H1 (cell line): ENCODE measurements at regions not wholly inside any gene's neighbourhood (a gene's known extent, or its start where the extent isn't known, plus 50 kb on each side); places are given as distances from the start of the nearest gene placed in this dataset.

Source experiments
- CTCF ChIA-PET: fragments of 300-600 bp; sonication (Branson Sonifier 250); formaldehyde crosslinking; loops from one replicate; lab custom pipeline; 2021; ENCODE audit not compliant: partially characterized antibody; lab: Charles Lee
- POLR2A ChIA-PET: fragments of 300-600 bp; sonication (Branson Sonifier 250); formaldehyde crosslinking; loops from one replicate; lab custom pipeline; 2021; ENCODE audit warnings: inconsistent platforms; ENCODE audit not compliant: partially characterized antibody; lab: Charles Lee
- DNase-seq, 2 experiments: peaks; one replicate each; pipeline versions ENCODE4 v3.0.0 to v3.0.0-alpha.2; 2010 to 2022; ENCODE audit warnings: low spot score in 2 of 2, low read depth in 1 of 2, mixed read lengths in 1 of 2
- FAIRE-seq: peaks from 2 replicates; lab custom pipeline; 2011; peaks lifted over from hg19 to GRCh38; lab: Jason Lieb, UNC
- H2AFZ ChIP-seq: 2 replicates; pipeline ENCODE4 v1.8.1; 2012; ENCODE audit warnings: low read length, inconsistent platforms
- H2AK5ac ChIP-seq: 2 replicates; pipeline ENCODE4 v1.6.1; 2013; ENCODE audit warnings: low read depth, low read length
- H2BK120ac ChIP-seq: replicated peaks from 2 replicates; pipeline ENCODE3; 2013; ENCODE audit warnings: low read depth, low read length, inconsistent platforms
- H2BK12ac ChIP-seq: 2 replicates; pipeline ENCODE4 v1.6.1; 2013; ENCODE audit warnings: low read depth, low read length
- H2BK15ac ChIP-seq: 2 replicates; pipeline ENCODE4 v1.6.1; 2013; ENCODE audit warnings: low read length
- H2BK20ac ChIP-seq: 2 replicates; pipeline ENCODE4 v1.6.1; 2013; ENCODE audit warnings: low read length
- H2BK5ac ChIP-seq: 2 replicates; pipeline ENCODE4 v1.6.1; 2013; ENCODE audit warnings: low read depth, low read length
- H3K14ac ChIP-seq: 2 replicates; pipeline ENCODE4 v1.6.1; 2013; ENCODE audit warnings: inconsistent platforms; ENCODE audit not compliant: insufficient read length
- H3K18ac ChIP-seq: 2 replicates; pipeline ENCODE4 v1.6.1; 2013; ENCODE audit warnings: low read length; ENCODE audit errors: extremely low read depth
- H3K23ac ChIP-seq: 2 replicates; pipeline ENCODE4 v1.6.1; 2013; ENCODE audit warnings: inconsistent platforms; ENCODE audit not compliant: insufficient read length
- H3K23me2 ChIP-seq: 2 replicates; pipeline ENCODE4 v1.6.1; 2013; ENCODE audit warnings: low read depth, low read length
- H3K27ac ChIP-seq: 2 replicates; pipeline ENCODE4 v1.6.1; 2011; ENCODE audit warnings: low read depth, low read length, inconsistent platforms
- H3K27me3 ChIP-seq, 4 experiments: replicated peaks in 1 of 4; 1 replicate in 1 of 4; 2 replicates in 3 of 4; pipeline versions ENCODE4 v1.6.1 to v1.8.1; 2011 to 2013; ENCODE audit warnings: low read length in 3 of 4, mild to moderate bottlenecking in 3 of 4, inconsistent platforms in 2 of 4, mixed read lengths in 2 of 4, moderate library complexity in 1 of 4; ENCODE audit not compliant: control insufficient read depth in 3 of 4, insufficient read depth in 3 of 4; ENCODE audit errors: extremely low read depth in 1 of 4
- H3K36me3 ChIP-seq, 4 experiments: 2 replicates each; pipeline versions ENCODE4 v1.6.1 to v1.8.1; 2011 to 2013; ENCODE audit warnings: mild to moderate bottlenecking in 4 of 4, low read length in 3 of 4, moderate library complexity in 2 of 4, control low read depth in 1 of 4, inconsistent platforms in 1 of 4; ENCODE audit not compliant: insufficient read depth in 4 of 4, control insufficient read depth in 2 of 4
- H3K4ac ChIP-seq: replicated peaks from 2 replicates; pipeline ENCODE3; 2013; ENCODE audit warnings: low read length, low read depth, mixed read lengths, inconsistent platforms; ENCODE audit not compliant: insufficient read length
- H3K4me1 ChIP-seq, 4 experiments: replicated peaks in 1 of 4; 1 replicate in 1 of 4; 2 replicates in 3 of 4; pipeline versions ENCODE4 v1.6.1 to v1.8.1; 2011 to 2013; ENCODE audit warnings: low read length in 3 of 4, inconsistent platforms in 2 of 4, mixed read lengths in 1 of 4; ENCODE audit not compliant: insufficient read depth in 4 of 4, control insufficient read depth in 3 of 4
- H3K4me2 ChIP-seq, 2 experiments: 2 replicates each; pipeline versions ENCODE4 v1.6.1 to v1.8.1; 2011 to 2013; ENCODE audit warnings: low read depth in 2 of 2, low read length in 2 of 2, control low read depth in 1 of 2, inconsistent platforms in 1 of 2, mild to moderate bottlenecking in 1 of 2; ENCODE audit not compliant: insufficient read depth in 1 of 2
- H3K4me3 ChIP-seq, 4 experiments: fragments of 200-600, 300-600 bp in 1 of 4; sonication (generic), shearing (Covaris generic), sonication (Bioruptor Twin) in 1 of 4; 2 replicates each; pipeline versions ENCODE4 v1.5.1 to v1.8.1; 2011 to 2016; ENCODE audit warnings: low read length in 4 of 4, low read depth in 3 of 4, control low read depth in 2 of 4, inconsistent platforms in 2 of 4, mild to moderate bottlenecking in 2 of 4, mixed read lengths in 1 of 4, moderate library complexity in 1 of 4; ENCODE audit not compliant: insufficient read depth in 2 of 4; ENCODE audit errors: extremely low read depth in 1 of 4
- H3K56ac ChIP-seq: replicated peaks from 2 replicates; pipeline ENCODE3; 2013; ENCODE audit warnings: low read depth, mild to moderate bottlenecking, mixed read lengths, low read length, inconsistent platforms; ENCODE audit not compliant: insufficient read length
- H3K79me1 ChIP-seq: 2 replicates; pipeline ENCODE4 v1.6.1; 2013; ENCODE audit warnings: low read depth, low read length, control low read depth
- H3K79me2 ChIP-seq, 2 experiments: 2 replicates each; pipeline versions ENCODE4 v1.6.1 to v1.8.1; 2012 to 2013; ENCODE audit warnings: low read length in 2 of 2, mild to moderate bottlenecking in 2 of 2, inconsistent platforms in 1 of 2; ENCODE audit not compliant: insufficient read depth in 2 of 2, control insufficient read depth in 1 of 2
- H3K9ac ChIP-seq, 4 experiments: replicated peaks in 1 of 4; 1 replicate in 1 of 4; 2 replicates in 3 of 4; pipeline versions ENCODE4 v1.6.1 to v1.8.1; 2011 to 2013; ENCODE audit warnings: low read depth in 3 of 4, low read length in 3 of 4, control low read depth in 2 of 4, mild to moderate bottlenecking in 2 of 4, moderate library complexity in 2 of 4, inconsistent platforms in 1 of 4; ENCODE audit errors: extremely low read depth in 1 of 4
- H3K9me3 ChIP-seq, 2 experiments: 2 replicates each; pipeline versions ENCODE4 v1.6.1 to v1.8.1; 2012 to 2013; ENCODE audit warnings: mild to moderate bottlenecking in 2 of 2, moderate library complexity in 2 of 2, control low read depth in 1 of 2, inconsistent platforms in 1 of 2, low read depth in 1 of 2, low read length in 1 of 2, mixed read lengths in 1 of 2; ENCODE audit not compliant: insufficient read depth in 2 of 2
- H4K20me1 ChIP-seq, 2 experiments: replicated peaks in 1 of 2; 2 replicates each; pipeline versions ENCODE3 to v1.8.1; 2011 to 2013; ENCODE audit warnings: inconsistent platforms in 2 of 2, low read length in 2 of 2, mild to moderate bottlenecking in 1 of 2; ENCODE audit not compliant: insufficient read depth in 2 of 2, control insufficient read depth in 1 of 2
- H4K5ac ChIP-seq: 2 replicates; pipeline ENCODE4 v1.6.1; 2013; ENCODE audit warnings: low read length, low read depth, mixed read lengths, inconsistent platforms; ENCODE audit not compliant: insufficient read length
- H4K8ac ChIP-seq: 2 replicates; pipeline ENCODE4 v1.8.0; 2013; ENCODE audit warnings: mild to moderate bottlenecking, moderate library complexity, low read length, inconsistent platforms; ENCODE audit not compliant: insufficient read depth; ENCODE audit errors: extremely low read depth
- H4K91ac ChIP-seq: replicated peaks from 2 replicates; pipeline ENCODE3; 2013; ENCODE audit warnings: low read length, mixed read lengths, inconsistent platforms; ENCODE audit not compliant: insufficient read length
- RAD21 ChIP-seq, 2 experiments: IDR thresholded peaks in 1 of 2; conservative IDR thresholded peaks in 1 of 2; 2 replicates each; pipeline ENCODE4 v1.6.1; 2011; ENCODE audit warnings: low read depth in 2 of 2, low read length in 2 of 2, improper control_type of control experiment in 1 of 2, inconsistent platforms in 1 of 2, mild to moderate bottlenecking in 1 of 2, moderate library complexity in 1 of 2
- SIRT6 ChIP-seq: IDR thresholded peaks from one replicate; pipeline ENCODE4 v1.7.1; 2012; ENCODE audit warnings: low read length, inconsistent platforms
- TAF1 ChIP-seq: IDR thresholded peaks from 2 replicates; pipeline ENCODE4 v1.6.1; 2011; ENCODE audit warnings: mild to moderate bottlenecking, low read depth, low read length
- WGBS, 2 experiments: shearing (Covaris generic) in 1 of 2; methylation state at CpG; one replicate each; pipeline versions ENCODE4 v1.1.6 to v1.1.7; 2013 to 2015; ENCODE audit warnings: low lambda C conversion rate in 2 of 2, mixed read lengths in 2 of 2, inconsistent platforms in 1 of 2, low coverage in 1 of 2, missing lambda C conversion rate in 1 of 2; ENCODE audit not compliant: insufficient replicate concordance in 2 of 2, insufficient coverage in 1 of 2, insufficient read length in 1 of 2; ENCODE audit errors: extremely low coverage in 1 of 2, missing lambda C conversion rate in 1 of 2; 5-methylcytosine and 5-hydroxymethylcytosine counted together
- TF ChIP-seq, protein P1 (sequence below), 3 experiments: IDR thresholded peaks; 1 replicate in 2 of 3; 2 replicates in 1 of 3; pipeline versions ENCODE4 v1.5.1 to v1.6.1; 2011; ENCODE audit warnings: low read length in 3 of 3, mild to moderate bottlenecking in 3 of 3, inconsistent platforms in 2 of 3, low read depth in 1 of 3, moderate library complexity in 1 of 3; ENCODE audit not compliant: insufficient read depth in 1 of 3; ENCODE audit errors: control extremely low read depth in 1 of 3

- Histone ChIP-seq H2BK20ac (no peak overlapping the region), H3K56ac (no peak overlapping the region), H3K79me1 (no peaks in the 10 kb centered on the region), H2AFZ (no peak overlapping the region), H3K9me3 (no peaks in the 10 kb centered on the region), H3K18ac (no peak overlapping the region), H3K14ac (no peak overlapping the region), H2BK120ac (no peak overlapping the region), H3K4me1 (peaks cover 0 to 2% (median 0%) of the 10 kb centered on the region in 4 experiments; a peak in 2 of 7 replicates), H3K23ac (no peak overlapping the region), H2BK12ac (no peak overlapping the region), H2BK5ac (no peak overlapping the region), H4K20me1 (no peaks in the 10 kb centered on the region), H2BK15ac (peak overlapping the region; percentile 13; the same call in 1 of the 2 replicates), H3K4me2 (no peak overlapping the region), H4K8ac (no peak overlapping the region), H3K4me3 (no peak overlapping the region), H3K36me3 (no peaks in the 10 kb centered on the region), H3K27ac (no peak overlapping the region), H4K5ac (no peak overlapping the region), H4K91ac (no peak overlapping the region), H3K27me3 (no peaks in the 10 kb centered on the region), H2AK5ac (no peak overlapping the region), H3K9ac (no peak overlapping the region), H3K4ac (no peak overlapping the region), H3K79me2 (no peaks in the 10 kb centered on the region), H3K23me2 (no peaks in the 10 kb centered on the region; the same call in 1 of the 2 replicates)
- DNase-seq: no peak
- ChIA-PET POLR2A (interaction anchor here (1.3 kb wide), 1 partner anchor 319 kb away, joined by 3 read pairs; no protein-coding TSS in a partner anchor), CTCF (interaction anchor here (0.6 to 3.9 kb wide), 31 partner anchors 9 to 472 kb away, joined by 3 to 23 read pairs (median 3); partner anchors contain the start of gene ALG6)
- WGBS, 2 experiments: 60% methylated on average over 1 of the region's 1 CpG; no CpG with 5 or more reads in 1 of the 2 experiments
- TF ChIP-seq SIRT6: no peak
- no peak for TF ChIP-seq TAF1
- TF ChIP-seq, protein P1, sequence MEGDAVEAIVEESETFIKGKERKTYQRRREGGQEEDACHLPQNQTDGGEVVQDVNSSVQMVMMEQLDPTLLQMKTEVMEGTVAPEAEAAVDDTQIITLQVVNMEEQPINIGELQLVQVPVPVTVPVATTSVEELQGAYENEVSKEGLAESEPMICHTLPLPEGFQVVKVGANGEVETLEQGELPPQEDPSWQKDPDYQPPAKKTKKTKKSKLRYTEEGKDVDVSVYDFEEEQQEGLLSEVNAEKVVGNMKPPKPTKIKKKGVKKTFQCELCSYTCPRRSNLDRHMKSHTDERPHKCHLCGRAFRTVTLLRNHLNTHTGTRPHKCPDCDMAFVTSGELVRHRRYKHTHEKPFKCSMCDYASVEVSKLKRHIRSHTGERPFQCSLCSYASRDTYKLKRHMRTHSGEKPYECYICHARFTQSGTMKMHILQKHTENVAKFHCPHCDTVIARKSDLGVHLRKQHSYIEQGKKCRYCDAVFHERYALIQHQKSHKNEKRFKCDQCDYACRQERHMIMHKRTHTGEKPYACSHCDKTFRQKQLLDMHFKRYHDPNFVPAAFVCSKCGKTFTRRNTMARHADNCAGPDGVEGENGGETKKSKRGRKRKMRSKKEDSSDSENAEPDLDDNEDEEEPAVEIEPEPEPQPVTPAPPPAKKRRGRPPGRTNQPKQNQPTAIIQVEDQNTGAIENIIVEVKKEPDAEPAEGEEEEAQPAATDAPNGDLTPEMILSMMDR (IDR thresholded peaks at IDR 0.05; ENCODE audit: control extremely low read depth in 1 of 3, insufficient read depth in 1 of 3, low read depth in 1 of 3, low read length in 3 of 3): peak in 2 of 3 experiments; percentile 71 to 77; a peak in 3 of 4 replicates
- TF ChIP-seq RAD21 (IDR thresholded peaks at IDR 0.05 in 1 of 2, conservative IDR thresholded peaks at IDR 0.05 in 1 of 2; ENCODE audit: low read depth in 2 of 2, low read length in 2 of 2): peak; percentile 94 to 95
- peak; percentile 7 for FAIRE-seq
These were observed 220.9 kb downstream of the ATG4C start for GRCh38 chr1:63004868-63005267.
